Activated CD4-positive, alpha-beta T cell treated with anti-CD3 and anti-CD28 coated beads, Interleukin-2, Interleukin-6, amounts not matched to agents 100 ng/mL and 50 ng/mL, durations not matched to agents 16 hours and 8 hours (primary cell): ENCODE measurements at regions not wholly inside any gene's neighbourhood (a gene's known extent, or its start where the extent isn't known, plus 50 kb on each side); places are given as distances from the start of the nearest gene placed in this dataset.
"Not testable (repeated sequence)": the region's sequence is repeated elsewhere in the genome, so short reads cannot be mapped to it uniquely, and the experiment has no call there.

Experiments used
- DNase-seq: peaks from one replicate; pipeline ENCODE4 v3.0.0-alpha.2; 2020

- no peak for DNase-seq
These were observed 380.3 kb downstream of the NYAP2 start for GRCh38 chr2:225779829-225780228.

DNA sequence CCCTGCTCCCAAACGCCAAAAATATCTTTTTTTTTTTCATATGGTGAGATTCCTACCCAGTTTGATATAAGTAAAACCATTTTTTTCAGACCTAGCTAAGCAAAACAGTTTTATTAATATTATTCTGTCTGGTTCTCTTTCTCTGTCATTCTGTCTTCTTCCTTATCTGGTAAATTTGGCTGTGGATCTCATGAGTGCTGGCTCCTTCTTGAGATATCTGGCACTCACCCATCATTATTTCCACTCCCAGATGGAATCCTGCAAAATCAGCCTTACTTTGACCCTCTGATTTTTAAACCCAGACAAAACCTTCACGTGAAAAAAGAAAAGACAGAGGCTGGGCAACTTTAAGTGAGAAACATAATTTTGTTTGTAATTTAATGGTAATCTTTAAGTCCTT, 373.6 kb downstream of the NYAP2 start:
- no peak for DNase-seq

DNA sequence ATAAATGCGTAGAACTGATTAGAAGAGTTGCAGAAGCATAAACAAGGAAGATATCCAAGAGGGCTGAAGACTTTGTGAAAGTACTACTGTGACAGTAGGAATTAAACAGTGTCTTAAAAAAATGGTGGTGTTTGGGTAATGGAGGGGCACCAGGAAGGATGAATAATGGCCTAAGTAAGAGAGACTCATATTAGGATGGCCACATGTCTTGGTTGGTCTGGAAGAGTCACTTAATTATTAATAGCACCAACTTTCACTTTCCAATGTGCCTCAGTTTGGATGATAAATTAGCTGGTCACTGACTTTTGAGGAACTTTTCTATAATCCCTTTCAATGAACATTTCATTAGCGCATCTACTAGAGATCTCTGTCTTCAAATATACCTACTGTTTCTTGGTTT, 372.2 kb downstream of the NYAP2 start:
- DNase-seq = no peak

DNA sequence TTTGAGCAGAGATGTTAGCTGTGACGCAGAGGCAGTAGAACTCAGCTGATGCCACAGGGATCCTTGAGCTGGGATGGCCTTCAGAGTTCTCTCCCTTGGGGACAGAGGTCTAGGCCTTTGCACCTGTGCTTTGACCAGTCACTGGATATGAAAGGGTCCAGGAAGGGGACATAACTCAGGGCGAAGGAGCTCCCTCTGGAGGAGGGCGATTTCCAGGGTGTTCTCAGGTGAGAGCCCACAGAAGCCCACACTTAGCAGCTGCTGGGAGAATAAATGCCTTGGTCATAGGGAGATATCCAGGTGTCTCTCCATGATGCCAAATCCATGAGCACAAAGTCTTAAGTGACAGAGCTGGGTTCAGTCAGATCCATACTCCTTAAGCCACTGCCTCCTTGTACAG, 369.2 kb downstream of the NYAP2 start:
- no peak for DNase-seq

GRCh38 chr2:225766431-225766830, 366.9 kb downstream of the NYAP2 start:
- no peak for DNase-seq

- DNase-seq = no peak
These were observed 366.3 kb downstream of the NYAP2 start for GRCh38 chr2:225765820-225766219.

GRCh38 chr2:225764346-225764745, 364.8 kb downstream of the NYAP2 start:
- DNase-seq = no peak

- DNase-seq = no peak
These were observed 364.2 kb downstream of the NYAP2 start for GRCh38 chr2:225763711-225764110.

DNA sequence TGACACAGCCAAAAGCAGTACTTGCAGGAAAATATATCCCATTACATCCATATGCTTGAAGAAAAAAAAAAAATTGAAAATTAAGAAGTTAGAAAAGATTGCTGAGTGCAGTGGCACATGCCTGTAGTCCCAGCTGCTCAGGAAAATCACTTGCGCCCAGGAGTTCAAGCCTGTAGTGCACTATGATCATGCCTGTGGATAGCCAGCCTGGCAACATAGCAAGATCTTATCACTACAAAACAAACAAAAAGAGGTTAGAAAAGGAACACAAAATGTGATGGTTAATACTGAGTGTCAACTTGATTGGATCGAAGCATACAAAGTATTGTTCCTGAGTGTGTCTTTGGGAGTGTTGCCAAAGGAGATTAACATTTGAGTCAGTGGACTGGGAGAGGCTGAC, 361.9 kb downstream of the NYAP2 start:
- DNase-seq = no peak

DNA sequence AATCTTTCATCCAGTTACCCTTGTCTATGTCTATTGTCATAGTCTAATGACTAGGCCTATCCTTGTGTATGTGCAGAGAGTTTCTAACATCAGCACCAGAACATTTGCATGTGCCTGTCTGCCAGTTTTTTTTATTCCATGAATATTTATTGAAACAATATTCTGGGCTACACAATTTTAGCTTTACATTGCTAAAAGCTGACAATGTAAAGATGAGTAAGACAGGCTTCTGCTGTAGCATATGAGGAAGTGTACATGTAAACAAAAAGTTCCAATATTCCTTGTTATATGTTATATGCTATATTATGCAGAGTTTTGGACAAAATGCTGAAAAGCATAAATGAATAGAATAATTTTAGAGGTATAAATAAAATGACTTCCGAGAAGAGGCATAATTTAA, 357.7 kb downstream of the NYAP2 start:
- DNase-seq = no peak

- DNase-seq = no peak
These were observed 356.7 kb downstream of the NYAP2 start for GRCh38 chr2:225756198-225756597.

DNA sequence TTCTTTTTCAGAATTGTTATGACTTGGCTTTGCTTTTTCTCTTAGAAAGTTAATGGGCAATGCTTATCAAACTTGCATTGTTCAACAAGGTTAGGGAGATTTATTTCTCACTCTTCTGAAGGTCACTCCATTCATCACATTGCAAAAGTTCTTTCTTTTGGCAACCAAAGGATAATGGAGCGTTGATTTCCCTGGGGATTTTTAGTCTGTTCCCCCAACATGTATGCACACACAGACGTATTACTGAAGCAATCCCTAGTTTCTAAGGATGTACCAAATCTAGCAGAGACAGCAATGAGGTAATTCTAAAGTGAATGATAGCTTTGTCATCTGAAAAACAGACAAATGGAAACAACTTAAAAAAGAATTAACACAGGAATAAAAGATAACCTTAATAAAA, 349.1 kb downstream of the NYAP2 start:
- DNase-seq = no peak

DNA sequence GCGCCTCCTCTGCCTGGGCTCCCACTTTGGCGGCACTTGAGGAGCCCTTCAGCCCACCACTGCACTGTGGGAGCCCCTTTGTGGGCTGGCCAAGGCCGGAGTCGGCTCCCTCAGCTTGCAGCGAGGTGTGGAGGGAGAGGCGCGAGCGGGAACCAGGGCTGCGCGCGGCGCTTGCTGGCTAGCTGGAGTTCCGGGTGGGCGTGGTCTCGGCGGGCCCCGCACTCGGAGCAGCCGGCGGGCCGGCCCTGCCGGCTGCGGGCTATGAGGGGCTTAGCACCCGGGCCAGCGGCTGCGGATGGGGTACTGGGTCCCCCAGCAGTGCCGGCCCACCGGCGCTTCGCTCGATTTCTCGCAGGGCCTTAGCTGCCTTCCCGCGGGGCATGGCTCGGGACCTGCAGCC, 344.5 kb downstream of the NYAP2 start:
- DNase-seq = not testable (repeated sequence)

DNA sequence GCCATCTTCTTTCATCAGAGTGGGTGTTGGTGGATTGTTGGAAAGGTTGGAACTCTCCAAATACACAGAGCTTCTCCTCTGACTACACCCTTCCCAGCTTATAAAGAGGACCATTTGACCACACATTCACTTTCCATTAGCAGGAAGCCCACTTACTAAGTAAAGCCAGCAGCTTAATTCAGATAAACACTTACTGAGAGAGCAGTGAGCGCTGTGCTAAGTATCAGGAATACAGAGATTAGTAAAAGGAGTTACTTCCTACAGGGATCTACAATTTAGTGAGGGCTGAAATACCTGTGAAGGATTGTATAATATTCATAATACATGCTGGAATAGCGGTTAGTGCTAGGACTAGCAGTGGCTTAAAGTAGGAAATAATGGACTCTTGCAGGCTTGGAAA, 343.0 kb downstream of the NYAP2 start:
- DNase-seq = no peak

GRCh38 chr2:225740086-225740485, 340.6 kb downstream of the NYAP2 start:
- no peak for DNase-seq

DNA sequence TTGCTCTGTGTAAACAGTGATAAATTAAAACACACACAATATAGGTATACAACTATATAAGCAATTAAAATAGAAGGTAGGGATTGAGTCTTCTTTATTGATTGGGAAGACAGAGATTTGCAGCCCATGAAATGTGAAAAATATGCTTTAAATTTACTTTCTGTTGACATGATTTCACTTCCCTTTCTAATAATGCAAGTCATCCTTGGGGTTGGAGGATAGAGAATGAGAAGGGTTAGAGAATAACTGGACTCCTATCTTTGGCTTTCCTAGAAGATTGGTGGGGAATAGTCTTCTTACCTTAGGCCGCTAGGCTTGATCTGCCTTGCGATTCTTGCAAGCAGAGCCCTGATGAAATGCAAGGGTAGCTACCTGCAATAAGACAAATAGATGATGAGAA, 339.8 kb downstream of the NYAP2 start:
- no peak for DNase-seq

DNA sequence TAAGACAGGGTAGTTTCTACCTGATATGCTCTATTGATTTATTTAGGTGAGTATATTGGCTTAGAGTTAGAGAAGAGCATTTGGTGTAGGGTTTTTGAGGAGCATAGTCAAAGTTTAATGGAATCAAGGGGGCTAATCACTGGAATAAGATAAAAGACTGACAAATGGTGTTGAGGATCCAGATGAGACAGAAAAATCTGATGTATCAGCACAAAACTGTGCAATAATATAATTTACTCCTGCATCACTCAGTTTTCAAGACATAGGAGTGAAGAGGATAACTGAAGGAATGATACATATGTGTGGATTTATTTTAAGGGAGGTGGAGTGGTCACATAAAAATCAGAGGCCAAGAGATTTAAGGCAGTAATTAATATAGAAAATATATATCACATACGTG, 339.2 kb downstream of the NYAP2 start:
- DNase-seq = no peak

GRCh38 chr2:225737556-225737955, 338.0 kb downstream of the NYAP2 start:
- DNase-seq = no peak

DNA sequence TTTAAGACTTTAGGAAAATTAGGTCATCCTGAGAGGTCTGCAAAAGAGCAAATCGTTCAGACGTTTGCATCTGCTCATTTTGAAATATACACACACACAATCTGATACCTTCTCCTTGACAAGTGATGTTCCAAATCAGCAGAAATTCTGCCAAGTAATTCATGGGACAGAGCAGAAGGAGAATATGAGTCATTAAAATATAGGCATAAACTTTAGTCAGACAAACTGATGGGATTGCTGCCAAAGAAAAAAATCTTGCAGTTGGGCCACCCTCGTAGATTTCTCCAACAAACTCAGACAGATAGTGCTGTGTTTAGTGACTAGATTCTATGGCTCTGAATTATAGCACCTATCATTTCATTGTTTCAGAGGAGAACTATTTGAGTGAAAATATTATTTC, 336.3 kb downstream of the NYAP2 start:
- DNase-seq = no peak

GRCh38 chr2:225725726-225726125, 326.2 kb downstream of the NYAP2 start:
- DNase-seq = no peak
